Vagina (tissue), 2 donors: ENCODE measurements at regions not wholly inside any gene's neighbourhood (a gene's known extent, or its start where the extent isn't known, plus 50 kb on each side); places are given as distances from the start of the nearest gene placed in this dataset.

ENCODE experiments used
- CTCF ChIP-seq, 3 experiments: fragments of 450-650 bp in 2 of 3; fragments of 200-600 bp in 1 of 3; sonication (generic) in 1 of 3; IDR thresholded peaks; one replicate each; pipeline ENCODE4 v1.5.1; 2017 to 2019; ENCODE audit warnings: antibody characterized with exemption in 3 of 3, mild to moderate bottlenecking in 2 of 3, moderate library complexity in 2 of 3
- POLR2AphosphoS5 ChIP-seq, 2 donors: sonication (generic); formaldehyde crosslinking; IDR thresholded peaks; one replicate each; pipeline ENCODE4 v1.9.0; 2017; ENCODE audit warnings: antibody characterized with exemption in 2 of 2, mild to moderate bottlenecking in 2 of 2, low read depth in 1 of 2; ENCODE audit not compliant: insufficient read depth in 1 of 2

GRCh38 chr10:120966657-120967045, 115.5 kb downstream of the WDR11 start:
- no peak for TF ChIP-seq CTCF (IDR thresholded peaks at IDR 0.05)
- no peak for TF ChIP-seq POLR2AphosphoS5 (IDR thresholded peaks at IDR 0.05; ENCODE audit: insufficient read depth in 1 of 2, low read depth in 1 of 2)
